HepG2 (cell line): ENCODE measurements at regions not wholly inside any gene's neighbourhood (a gene's known extent, or its start where the extent isn't known, plus 50 kb on each side); places are given as distances from the start of the nearest gene placed in this dataset.

ENCODE experiments used
- ATAC-seq: fragments of 200-7000 bp; cut with Tn5 transposase; 3 replicates; pipeline ENCODE4 v1.9.1; 2020; ENCODE audit warnings: mild to moderate bottlenecking, moderate library complexity
- BruUV-seq: library from RNA; stranded (reverse); fragments of 400-500 nt; replicated peaks from 2 replicates; lab custom pipeline; 2021; lab: Mats Ljungman, UMichigan
- CTCF ChIA-PET: fragments of 300-600 bp; formaldehyde crosslinking; extraction: SDS; loops from one replicate; lab custom pipeline; 2021; ENCODE audit warnings: low total read pairs, inconsistent platforms, low intra/inter-chr PET ratio; lab: Yijun Ruan, JAX
- POLR2A ChIA-PET: fragments of 350-600 bp; sonication (Branson Sonifier 250); formaldehyde crosslinking; loops from one replicate; lab custom pipeline; 2020; ENCODE audit warnings: antibody characterized with exemption, inconsistent platforms; lab: Yijun Ruan, JAX
- DNase-seq: peaks from one replicate; pipeline ENCODE4 v3.0.0-alpha.2; 2015; ENCODE audit warnings: low spot score
- FAIRE-seq: peaks from 3 replicates; lab custom pipeline; 2011; peaks lifted over from hg19 to GRCh38; lab: Jason Lieb, UNC
- H2AFZ ChIP-seq: one replicate; pipeline ENCODE4 v1.6.1; 2011; ENCODE audit warnings: low read length, inconsistent platforms
- H3K27ac ChIP-seq: fragments of 300-600 bp; 3 replicates; pipeline ENCODE4 v1.8.0; 2011; ENCODE audit warnings: mixed run types, mild to moderate bottlenecking, mixed read lengths, low read length, inconsistent platforms; ENCODE audit not compliant: insufficient read depth; ENCODE audit errors: extremely low read length
- H3K27me3 ChIP-seq, 2 experiments: fragments of 200-600 bp in 1 of 2; 2 replicates in 1 of 2; 3 replicates in 1 of 2; pipeline versions ENCODE4 v1.6.0 to v1.8.0; 2011; ENCODE audit warnings: low read length in 2 of 2, mild to moderate bottlenecking in 2 of 2, moderate library complexity in 2 of 2, inconsistent platforms in 1 of 2; ENCODE audit not compliant: insufficient read depth in 2 of 2, control insufficient read depth in 1 of 2
- H3K36me3 ChIP-seq, 2 experiments: fragments of 200-600 bp in 1 of 2; replicated peaks in 1 of 2; 2 replicates in 1 of 2; 3 replicates in 1 of 2; pipeline versions ENCODE4 v1.5.1 to v1.8.0; 2011; ENCODE audit warnings: low read length in 2 of 2, inconsistent platforms in 1 of 2; ENCODE audit not compliant: insufficient read depth in 2 of 2, control insufficient read depth in 1 of 2
- H3K4me1 ChIP-seq: 2 replicates; pipeline ENCODE4 v1.5.1; 2012; ENCODE audit warnings: low read length, inconsistent platforms; ENCODE audit not compliant: insufficient read depth
- H3K4me2 ChIP-seq: 2 replicates; pipeline ENCODE4 v1.6.0; 2011; ENCODE audit warnings: low read depth, low read length, inconsistent platforms
- H3K4me3 ChIP-seq, 3 experiments: fragments of 200-600 bp in 1 of 3; sonication (generic), shearing (Covaris generic) in 1 of 3; replicated peaks in 1 of 3; 2 replicates each; pipeline ENCODE4 v1.5.1; 2011 to 2016; ENCODE audit warnings: low read length in 3 of 3, inconsistent platforms in 2 of 3, low read depth in 2 of 3, mild to moderate bottlenecking in 2 of 3, control low read depth in 1 of 3, mixed read lengths in 1 of 3; ENCODE audit not compliant: insufficient read depth in 1 of 3
- H3K79me2 ChIP-seq: one replicate; pipeline ENCODE4 v1.6.1; 2011; ENCODE audit warnings: low read length, inconsistent platforms; ENCODE audit not compliant: insufficient read depth
- H3K9ac ChIP-seq: 2 replicates; pipeline ENCODE4 v1.6.0; 2011; ENCODE audit warnings: mild to moderate bottlenecking, low read depth, low read length, inconsistent platforms; ENCODE audit not compliant: insufficient read depth
- H3K9me3 ChIP-seq: 2 replicates; pipeline ENCODE4 v1.5.1; 2012; ENCODE audit warnings: mild to moderate bottlenecking, low read length
- H4K20me1 ChIP-seq: 2 replicates; pipeline ENCODE4 v1.6.0; 2011; ENCODE audit warnings: inconsistent platforms, mild to moderate bottlenecking, low read length, moderate library complexity; ENCODE audit not compliant: insufficient read depth
- CC2D1A ChIP-seq: sonication (generic); formaldehyde crosslinking; IDR thresholded peaks from 2 replicates; pipeline ENCODE4 v1.8.1; 2023; ENCODE audit warnings: mild to moderate bottlenecking, missing genetic modification reagents
- ETV5 ChIP-seq: IDR thresholded peaks from 2 replicates; pipeline ENCODE4 v1.6.1; 2018; ENCODE audit warnings: missing biosample characterization, missing genetic modification reagents, inconsistent platforms, borderline replicate concordance
- NFYC ChIP-seq: IDR thresholded peaks from 2 replicates; pipeline ENCODE4 v1.6.1; 2016; ENCODE audit warnings: missing genetic modification reagents, missing compliant biosample characterization
- RORA ChIP-seq: sonication (generic); formaldehyde crosslinking; IDR thresholded peaks from 2 replicates; pipeline ENCODE4 v1.5.0; 2020; ENCODE audit warnings: mild to moderate bottlenecking, missing genetic modification reagents, moderate library complexity
- SIN3A ChIP-seq: IDR thresholded peaks from 2 replicates; pipeline ENCODE4 v1.6.1; 2011; ENCODE audit warnings: low read depth, mild to moderate bottlenecking, control low read depth, low read length, borderline replicate concordance
- TSC22D2 ChIP-seq: sonication (generic); formaldehyde crosslinking; IDR thresholded peaks from 2 replicates; pipeline ENCODE4 v1.5.1; 2020; ENCODE audit warnings: missing genetic modification reagents, mild to moderate bottlenecking, borderline replicate concordance
- ZNF333 ChIP-seq: sonication (generic); formaldehyde crosslinking; IDR thresholded peaks from 2 replicates; pipeline ENCODE4 v1.4.0; 2020; ENCODE audit warnings: mild to moderate bottlenecking, missing genetic modification reagents, borderline replicate concordance
- ZNF407 ChIP-seq: sonication (generic); formaldehyde crosslinking; IDR thresholded peaks from one replicate; pipeline ENCODE4 v1.5.1; 2020; ENCODE audit warnings: mild to moderate bottlenecking, missing genetic modification reagents; ENCODE audit errors: not compliant biosample characterization
- ZNF576 ChIP-seq: sonication (generic); formaldehyde crosslinking; IDR thresholded peaks from 2 replicates; pipeline ENCODE4 v1.4.0; 2020; ENCODE audit warnings: mild to moderate bottlenecking, missing genetic modification reagents
- WGBS: methylation state at CpG from one replicate; pipeline ENCODE4 v1.1.6; 2017; ENCODE audit warnings: low lambda C conversion rate; 5-methylcytosine and 5-hydroxymethylcytosine counted together
- in situ Hi-C: cut with HindIII; loops from 2 replicates; pipeline ENCODE4 v1.10.0; 2017; ENCODE audit warnings: low pct_unique_long_range_greater_than_20kb; ENCODE audit not compliant: extremely low pct_ligation_motif_present
- intact Hi-C: fragments of 100-400 bp; cut with micrococcal nuclease; formaldehyde crosslinking; loops from one replicate; pipeline ENCODE4 v1.10.0; 2022; ENCODE audit not compliant: unreplicated experiment

- Histone ChIP-seq H3K79me2 (no peaks in the 10 kb centered on the region), H3K9me3 (no peaks in the 10 kb centered on the region), H4K20me1 (no peaks in the 10 kb centered on the region), H3K4me3 (no peak overlapping the region), H3K27me3 (no peaks in the 10 kb centered on the region), H3K9ac (no peak overlapping the region), H2AFZ (no peak overlapping the region), H3K27ac (no peak overlapping the region), H3K4me2 (no peak overlapping the region), H3K4me1 (no peaks in the 10 kb centered on the region), H3K36me3 (no peaks in the 10 kb centered on the region)
- no peak for DNase-seq
- no TSS peak for BruUV-seq
- no peak for ATAC-seq
- in situ Hi-C loops = no loop called here
- 16% methylated on average over 4 of the region's 4 CpGs for WGBS
- no peak for FAIRE-seq
- ChIA-PET POLR2A (no interaction called here), CTCF (no interaction called here)
- intact Hi-C loops = no loop called here
- no peak for TF ChIP-seq SIN3A
- TF ChIP-seq TSC22D2 (CRISPR knock-in tag) = no peak
- no peak for TF ChIP-seq ETV5 (CRISPR knock-in tag)
- TF ChIP-seq NFYC = no peak
- no peak for TF ChIP-seq ZNF576 (CRISPR knock-in tag)
- no peak for TF ChIP-seq CC2D1A
- no peak for TF ChIP-seq RORA (CRISPR knock-in tag)
- no peak for TF ChIP-seq ZNF407 (CRISPR knock-in tag)
- no peak for TF ChIP-seq ZNF333 (CRISPR knock-in tag)
Observed at GRCh38 chr5:110899566-110900412, 161.0 kb downstream of the SLC25A46 start.
